Fibroblast of gingiva (primary cell): ENCODE measurements at regions not wholly inside any gene's neighbourhood (a gene's known extent, or its start where the extent isn't known, plus 50 kb on each side); places are given as distances from the start of the nearest gene placed in this dataset.

ENCODE experiments used
- DNase-seq: peaks from one replicate; pipeline ENCODE4 v3.0.0-alpha.2; 2011; ENCODE audit warnings: low read depth

- DNase-seq = no peak
Observed at GRCh38 chr2:21281791-21282514, 158.2 kb downstream of the TDRD15 start.

GRCh38 chr2:21282515-21282898, 158.7 kb downstream of the TDRD15 start:
- no peak for DNase-seq

- DNase-seq = no peak
Observed at GRCh38 chr2:21288299-21288698, 164.5 kb downstream of the TDRD15 start.

GRCh38 chr2:21288739-21289520, 165.2 kb downstream of the TDRD15 start:
- no peak for DNase-seq

- DNase-seq = no peak
Observed at GRCh38 chr2:21289551-21289950, 165.8 kb downstream of the TDRD15 start.

GRCh38 chr2:21289989-21290388, 166.2 kb downstream of the TDRD15 start:
- DNase-seq = no peak

- DNase-seq = no peak
Observed at GRCh38 chr2:21291426-21291825, 167.7 kb downstream of the TDRD15 start.

- DNase-seq = no peak
Observed at GRCh38 chr2:21294446-21294845, 170.7 kb downstream of the TDRD15 start.

GRCh38 chr2:21299411-21299810, 175.6 kb downstream of the TDRD15 start:
- no peak for DNase-seq

- no peak for DNase-seq
Observed at GRCh38 chr2:21301871-21302455, 178.2 kb downstream of the TDRD15 start.

GRCh38 chr2:21303876-21304275, 180.1 kb downstream of the TDRD15 start:
- DNase-seq = no peak

- DNase-seq = no peak
Observed at GRCh38 chr2:21305581-21305980, 181.8 kb downstream of the TDRD15 start.

- DNase-seq = no peak
Observed at GRCh38 chr2:21306235-21306634, 182.5 kb downstream of the TDRD15 start.

GRCh38 chr2:21307037-21307436, 183.3 kb downstream of the TDRD15 start:
- DNase-seq = no peak

- DNase-seq = no peak
Observed at GRCh38 chr2:21310493-21310892, 186.7 kb downstream of the TDRD15 start.

- DNase-seq = no peak
Observed at GRCh38 chr2:21314322-21314835, 190.6 kb downstream of the TDRD15 start.

- DNase-seq = no peak
Observed at GRCh38 chr2:21317131-21317530, 193.4 kb downstream of the TDRD15 start.

- no peak for DNase-seq
Observed at GRCh38 chr2:21318263-21318662, 194.5 kb downstream of the TDRD15 start.

GRCh38 chr2:21326152-21326551, 202.4 kb downstream of the TDRD15 start:
- DNase-seq = no peak

- no peak for DNase-seq
Observed at GRCh38 chr2:21328177-21328576, 204.4 kb downstream of the TDRD15 start.

- DNase-seq = no peak
Observed at GRCh38 chr2:21330786-21331391, 207.1 kb downstream of the TDRD15 start.

GRCh38 chr2:21331625-21332370, 208.0 kb downstream of the TDRD15 start:
- DNase-seq = no peak
